ENCODE measurements at regions not wholly inside any gene's neighbourhood (a gene's known extent, or its start where the extent isn't known, plus 50 kb on each side); places are given as distances from the start of the nearest gene placed in this dataset.

DNA sequence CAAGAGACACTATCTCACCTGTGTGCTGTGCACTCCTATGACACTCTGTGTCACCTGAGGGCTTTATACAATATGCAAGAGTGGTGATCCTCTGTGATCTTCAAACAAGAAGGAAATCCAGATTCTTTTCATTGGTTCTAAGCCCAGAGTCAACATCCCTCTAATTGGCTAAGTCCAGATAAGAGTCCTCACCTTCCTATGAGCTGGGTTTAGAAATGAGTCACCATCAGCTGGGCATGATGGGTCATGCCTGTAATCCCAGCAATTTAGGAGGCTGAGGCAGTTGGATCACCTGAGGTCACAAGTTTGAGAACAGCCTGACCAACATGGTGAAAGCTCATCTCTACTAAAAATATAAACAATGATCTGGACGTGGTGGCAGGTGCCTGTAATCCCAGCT lies 144.4 kb downstream of the ZNF675 start:
- TF ChIP-seq RBM14 (IDR thresholded peaks at IDR 0.05; ENCODE audit: borderline replicate concordance, insufficient read depth, low read depth, low read length) (no peak), NFYB (IDR thresholded peaks at IDR 0.05; ENCODE audit: extremely low read depth, insufficient read length) (no peak), TRIM28 (IDR thresholded peaks at IDR 0.05) (no peak), MCM2 (IDR thresholded peaks at IDR 0.05; ENCODE audit: low read depth) (no peak), ZNF134 (CRISPR knock-in tag; conservative IDR thresholded peaks at IDR 0.05) (no peak), SAFB (IDR thresholded peaks at IDR 0.05; ENCODE audit: borderline replicate concordance, low read depth, low read length) (no peak), LARP7 (IDR thresholded peaks at IDR 0.05) (no peak), RUNX1 (IDR thresholded peaks at IDR 0.05; ENCODE audit: low read depth) (no peak), TCF7L2 (IDR thresholded peaks at IDR 0.05; ENCODE audit: low read depth, low read length) (no peak), ILK (tag; IDR thresholded peaks at IDR 0.05; ENCODE audit: borderline replicate concordance, low read depth) (no peak), POU5F1 (IDR thresholded peaks at IDR 0.05; ENCODE audit: borderline replicate concordance, low read depth, low read length, partially characterized antibody) (no peak), CEBPG (CRISPR knock-in tag; IDR thresholded peaks at IDR 0.05) (no peak), CEBPG (tag; conservative IDR thresholded peaks at IDR 0.05 in 1 of 2, IDR thresholded peaks at IDR 0.05 in 1 of 2) (no peak)
- TF ChIP-seq, protein P1, sequence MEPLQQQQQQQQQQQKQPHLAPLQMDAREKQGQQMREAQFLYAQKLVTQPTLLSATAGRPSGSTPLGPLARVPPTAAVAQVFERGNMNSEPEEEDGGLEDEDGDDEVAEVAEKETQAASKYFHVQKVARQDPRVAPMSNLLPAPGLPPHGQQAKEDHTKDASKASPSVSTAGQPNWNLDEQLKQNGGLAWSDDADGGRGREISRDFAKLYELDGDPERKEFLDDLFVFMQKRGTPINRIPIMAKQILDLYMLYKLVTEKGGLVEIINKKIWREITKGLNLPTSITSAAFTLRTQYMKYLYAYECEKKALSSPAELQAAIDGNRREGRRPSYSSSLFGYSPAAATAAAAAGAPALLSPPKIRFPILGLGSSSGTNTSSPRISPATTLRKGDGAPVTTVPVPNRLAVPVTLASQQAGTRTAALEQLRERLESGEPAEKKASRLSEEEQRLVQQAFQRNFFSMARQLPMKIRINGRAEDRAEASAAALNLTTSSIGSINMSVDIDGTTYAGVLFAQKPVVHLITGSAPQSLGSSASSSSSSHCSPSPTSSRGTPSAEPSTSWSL (CRISPR knock-in tag; IDR thresholded peaks at IDR 0.05; ENCODE audit: borderline replicate concordance): no peak
- Histone ChIP-seq H3K79me2 (ENCODE audit: control insufficient read depth, insufficient read depth, low read length) (no peaks in the 10 kb centered on the region), H3K9ac (ENCODE audit: insufficient read depth in 1 of 2, low read depth in 2 of 2, low read length in 2 of 2) (no peak overlapping the region), H3K4me2 (ENCODE audit: insufficient read depth, low read length) (no peak overlapping the region), H3K9me3 (replicated peaks; ENCODE audit: control insufficient read depth, insufficient read depth, low read depth, low read length) (no peaks in the 10 kb centered on the region), H3K4me1 (replicated peaks in 1 of 2; ENCODE audit: control insufficient read depth in 2 of 2, insufficient read depth in 2 of 2, low read length in 2 of 2) (no peaks in the 10 kb centered on the region), H3K4me3 (no peak overlapping the region), H3K36me3 (ENCODE audit: control insufficient read depth, insufficient read depth, low read length) (no peaks in the 10 kb centered on the region), H4K20me1 (replicated peaks; ENCODE audit: control insufficient read depth, insufficient read depth, low read length) (no peaks in the 10 kb centered on the region), H3K27me3 (ENCODE audit: control insufficient read depth in 2 of 2, insufficient read depth in 2 of 2, low read length in 2 of 2) (no peaks in the 10 kb centered on the region), H2AFZ (ENCODE audit: low read depth, low read length) (no peak overlapping the region), H3K27ac (ENCODE audit: extremely low read depth, low read depth, low read length) (no peak overlapping the region), H3K9me1 (ENCODE audit: control insufficient read depth, insufficient read depth, low read length) (no peaks in the 10 kb centered on the region)
- DNase-seq (ENCODE audit: extremely low read depth in 1 of 4, low spot score in 3 of 4): no peak
- CTCF ChIA-PET (ENCODE audit: low intra/inter-chr PET ratio): no interaction called here
- POLR2A ChIA-PET: interaction anchor here (0.6 kb wide), 1 partner anchor 12 kb away, joined by 6 read pairs; no protein-coding TSS in a partner anchor
- WGBS (ENCODE audit: insufficient coverage, low coverage, missing lambda C conversion rate): 0% methylated on average over 1 of the region's 1 CpG
- FAIRE-seq: no peak
- intact Hi-C loops (cut with micrococcal nuclease): no loop called here
- BruUV-seq (replicated peaks): no TSS peak
- no peak for ATAC-seq
- in situ Hi-C loops (cut with MboI): no loop called here
